Panc1 (cell line): ENCODE measurements at regions not wholly inside any gene's neighbourhood (a gene's known extent, or its start where the extent isn't known, plus 50 kb on each side); places are given as distances from the start of the nearest gene placed in this dataset.

Source experiments
- ATAC-seq: fragments of 200-7000 bp; cut with Tn5 transposase; 2 replicates; pipeline ENCODE4 v1.9.1; 2020; ENCODE audit warnings: mild to moderate bottlenecking, moderate library complexity
- BruUV-seq: library from RNA; stranded (reverse); fragments of 400-500 nt; replicated peaks from 2 replicates; lab custom pipeline; 2021; lab: Mats Ljungman, UMichigan
- CTCF ChIA-PET: fragments of 300-600 bp; sonication (Branson Sonifier 250); formaldehyde crosslinking; loops from one replicate; lab custom pipeline; 2022; ENCODE audit warnings: antibody characterized with exemption; lab: Charles Lee
- POLR2A ChIA-PET: fragments of 300-600 bp; sonication (Branson Sonifier 250); formaldehyde crosslinking; loops from one replicate; lab custom pipeline; 2022; ENCODE audit warnings: antibody characterized with exemption; lab: Charles Lee
- DNase-seq: peaks from one replicate; pipeline ENCODE4 v3.0.0-alpha.2; 2010; ENCODE audit warnings: low read depth, low spot score
- H3K27ac ChIP-seq: 2 replicates; pipeline ENCODE4 v1.5.1; 2011; ENCODE audit warnings: mild to moderate bottlenecking, low read length, inconsistent platforms
- H3K27me3 ChIP-seq: fragments of 200-500 bp; sonication (Bioruptor generic); 2 replicates; pipeline ENCODE4 v1.6.0; 2014; ENCODE audit warnings: low read length, inconsistent platforms; ENCODE audit not compliant: control insufficient read depth, insufficient read depth
- H3K36me3 ChIP-seq: fragments of 200-500 bp; sonication (Bioruptor generic); 2 replicates; pipeline ENCODE4 v1.5.1; 2014; ENCODE audit warnings: inconsistent platforms, mild to moderate bottlenecking, low read length, moderate library complexity; ENCODE audit not compliant: control insufficient read depth, insufficient read depth
- H3K4me1 ChIP-seq: 2 replicates; pipeline ENCODE4 v1.5.1; 2011; ENCODE audit warnings: inconsistent platforms, mild to moderate bottlenecking, low read length, moderate library complexity; ENCODE audit not compliant: control insufficient read depth, insufficient read depth
- H3K4me3 ChIP-seq, 2 experiments: 2 replicates each; pipeline ENCODE4 v1.5.1; 2011 to 2012; ENCODE audit warnings: low read depth in 2 of 2, low read length in 2 of 2, mild to moderate bottlenecking in 2 of 2, inconsistent platforms in 1 of 2, moderate library complexity in 1 of 2
- H3K9me3 ChIP-seq: fragments of 200-500 bp; sonication (Bioruptor generic); 2 replicates; pipeline ENCODE4 v1.5.1; 2014; ENCODE audit warnings: low read depth, mild to moderate bottlenecking, inconsistent platforms, low read length, moderate library complexity; ENCODE audit not compliant: control insufficient read depth, insufficient read depth
- POLR2AphosphoS5 ChIP-seq: IDR thresholded peaks from 2 replicates; pipeline ENCODE4 v1.6.1; 2012; ENCODE audit warnings: mild to moderate bottlenecking, low read depth, low read length, moderate library complexity
- SIN3A ChIP-seq: IDR thresholded peaks from 2 replicates; pipeline ENCODE4 v1.6.1; 2012; ENCODE audit warnings: low read depth, mild to moderate bottlenecking, low read length, moderate library complexity, borderline replicate concordance; ENCODE audit not compliant: insufficient read depth
- TCF7L2 ChIP-seq: IDR thresholded peaks from 2 replicates; pipeline ENCODE4 v1.6.1; 2011; ENCODE audit warnings: mild to moderate bottlenecking, low read depth, low read length, inconsistent platforms
- in situ Hi-C: cut with HindIII; loops from 2 replicates; pipeline ENCODE4 v1.10.0; 2016; ENCODE audit warnings: low sequenced_read_pairs, low pct_unique_long_range_greater_than_20kb
- intact Hi-C: fragments of 100-400 bp; cut with micrococcal nuclease; formaldehyde crosslinking; loops from one replicate; pipeline ENCODE4 v1.10.0; 2022; ENCODE audit not compliant: unreplicated experiment
- TF ChIP-seq, protein P1 (sequence below), 2 experiments: IDR thresholded peaks; 2 replicates each; pipeline ENCODE4 v1.6.1; 2011 to 2012; ENCODE audit warnings: low read depth in 2 of 2, control low read depth in 1 of 2, low read length in 1 of 2, mild to moderate bottlenecking in 1 of 2, moderate library complexity in 1 of 2; ENCODE audit not compliant: insufficient read depth in 1 of 2
- TF ChIP-seq, protein P2 (sequence below): fragments of 450-650 bp; IDR thresholded peaks from 2 replicates; pipeline ENCODE4 v1.5.1; 2017; ENCODE audit warnings: mild to moderate bottlenecking

DNA sequence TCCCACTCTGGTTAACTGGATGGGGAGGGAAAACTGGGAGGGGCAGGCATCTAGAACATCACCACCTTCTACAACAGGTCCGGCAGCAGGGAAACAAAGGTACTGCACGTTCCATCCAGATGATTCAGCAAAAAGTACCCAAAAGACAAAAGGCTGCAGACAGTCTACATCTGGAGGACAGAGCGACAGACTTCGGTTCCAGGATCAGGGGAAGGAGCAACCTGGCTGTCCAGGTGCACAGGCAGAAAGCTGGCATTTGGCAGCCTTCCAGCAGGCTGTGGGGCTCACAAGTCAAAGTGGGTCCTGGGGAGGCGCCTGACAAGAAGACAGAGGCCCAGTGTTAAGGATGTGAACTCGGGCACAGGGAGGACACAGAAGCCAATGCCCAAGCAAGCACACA lies 202.9 kb downstream of the SUCLA2 start:
- H3K9me3 ChIP-seq = no peaks in the 10 kb centered on the region
- intact Hi-C loops = no loop called here
- ATAC-seq = no peak

DNA sequence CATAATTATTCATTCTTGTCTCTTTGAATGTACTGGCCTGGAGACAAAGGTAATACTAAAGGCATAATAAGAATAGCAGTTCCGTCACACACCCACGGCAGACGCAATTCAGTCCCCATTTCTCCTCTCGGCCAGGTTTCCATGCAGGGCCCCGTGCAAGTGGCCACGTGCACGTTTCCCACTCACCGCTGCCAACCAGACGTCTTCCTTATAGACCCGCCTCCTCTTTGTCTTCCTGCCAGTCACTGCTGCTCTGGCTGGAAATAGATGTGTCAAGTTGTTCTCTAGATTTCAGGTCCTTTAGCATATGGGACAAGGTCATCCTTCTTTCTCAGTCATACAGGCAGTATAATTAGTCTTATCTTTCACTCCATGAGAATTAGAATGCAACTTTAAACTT lies 204.3 kb downstream of the SUCLA2 start:
- Histone ChIP-seq H3K36me3 (no peaks in the 10 kb centered on the region), H3K9me3 (no peaks in the 10 kb centered on the region), H3K27ac (no peak overlapping the region), H3K4me3 (no peak overlapping the region), H3K4me1 (no peaks in the 10 kb centered on the region), H3K27me3 (no peaks in the 10 kb centered on the region)
- CTCF ChIA-PET = no interaction called here
- intact Hi-C loops = no loop called here
- in situ Hi-C loops = no loop called here
- DNase-seq = no peak
- no TSS peak for BruUV-seq
- POLR2A ChIA-PET = no interaction called here
- ATAC-seq = no peak
- TF ChIP-seq TCF7L2 (no peak), SIN3A (no peak), POLR2AphosphoS5 (no peak)
- TF ChIP-seq, protein P1, sequence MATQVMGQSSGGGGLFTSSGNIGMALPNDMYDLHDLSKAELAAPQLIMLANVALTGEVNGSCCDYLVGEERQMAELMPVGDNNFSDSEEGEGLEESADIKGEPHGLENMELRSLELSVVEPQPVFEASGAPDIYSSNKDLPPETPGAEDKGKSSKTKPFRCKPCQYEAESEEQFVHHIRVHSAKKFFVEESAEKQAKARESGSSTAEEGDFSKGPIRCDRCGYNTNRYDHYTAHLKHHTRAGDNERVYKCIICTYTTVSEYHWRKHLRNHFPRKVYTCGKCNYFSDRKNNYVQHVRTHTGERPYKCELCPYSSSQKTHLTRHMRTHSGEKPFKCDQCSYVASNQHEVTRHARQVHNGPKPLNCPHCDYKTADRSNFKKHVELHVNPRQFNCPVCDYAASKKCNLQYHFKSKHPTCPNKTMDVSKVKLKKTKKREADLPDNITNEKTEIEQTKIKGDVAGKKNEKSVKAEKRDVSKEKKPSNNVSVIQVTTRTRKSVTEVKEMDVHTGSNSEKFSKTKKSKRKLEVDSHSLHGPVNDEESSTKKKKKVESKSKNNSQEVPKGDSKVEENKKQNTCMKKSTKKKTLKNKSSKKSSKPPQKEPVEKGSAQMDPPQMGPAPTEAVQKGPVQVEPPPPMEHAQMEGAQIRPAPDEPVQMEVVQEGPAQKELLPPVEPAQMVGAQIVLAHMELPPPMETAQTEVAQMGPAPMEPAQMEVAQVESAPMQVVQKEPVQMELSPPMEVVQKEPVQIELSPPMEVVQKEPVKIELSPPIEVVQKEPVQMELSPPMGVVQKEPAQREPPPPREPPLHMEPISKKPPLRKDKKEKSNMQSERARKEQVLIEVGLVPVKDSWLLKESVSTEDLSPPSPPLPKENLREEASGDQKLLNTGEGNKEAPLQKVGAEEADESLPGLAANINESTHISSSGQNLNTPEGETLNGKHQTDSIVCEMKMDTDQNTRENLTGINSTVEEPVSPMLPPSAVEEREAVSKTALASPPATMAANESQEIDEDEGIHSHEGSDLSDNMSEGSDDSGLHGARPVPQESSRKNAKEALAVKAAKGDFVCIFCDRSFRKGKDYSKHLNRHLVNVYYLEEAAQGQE (IDR thresholded peaks at IDR 0.05; ENCODE audit: insufficient read depth in 1 of 2, low read depth in 2 of 2, low read length in 1 of 2) = no peak
- TF ChIP-seq, protein P2, sequence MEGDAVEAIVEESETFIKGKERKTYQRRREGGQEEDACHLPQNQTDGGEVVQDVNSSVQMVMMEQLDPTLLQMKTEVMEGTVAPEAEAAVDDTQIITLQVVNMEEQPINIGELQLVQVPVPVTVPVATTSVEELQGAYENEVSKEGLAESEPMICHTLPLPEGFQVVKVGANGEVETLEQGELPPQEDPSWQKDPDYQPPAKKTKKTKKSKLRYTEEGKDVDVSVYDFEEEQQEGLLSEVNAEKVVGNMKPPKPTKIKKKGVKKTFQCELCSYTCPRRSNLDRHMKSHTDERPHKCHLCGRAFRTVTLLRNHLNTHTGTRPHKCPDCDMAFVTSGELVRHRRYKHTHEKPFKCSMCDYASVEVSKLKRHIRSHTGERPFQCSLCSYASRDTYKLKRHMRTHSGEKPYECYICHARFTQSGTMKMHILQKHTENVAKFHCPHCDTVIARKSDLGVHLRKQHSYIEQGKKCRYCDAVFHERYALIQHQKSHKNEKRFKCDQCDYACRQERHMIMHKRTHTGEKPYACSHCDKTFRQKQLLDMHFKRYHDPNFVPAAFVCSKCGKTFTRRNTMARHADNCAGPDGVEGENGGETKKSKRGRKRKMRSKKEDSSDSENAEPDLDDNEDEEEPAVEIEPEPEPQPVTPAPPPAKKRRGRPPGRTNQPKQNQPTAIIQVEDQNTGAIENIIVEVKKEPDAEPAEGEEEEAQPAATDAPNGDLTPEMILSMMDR = no peak

More for the DNA sequence above, 202.9 kb downstream of the SUCLA2 start:
- H3K4me3 ChIP-seq = no peak overlapping the region
- TF ChIP-seq POLR2AphosphoS5 = no peak
- no peak for TF ChIP-seq SIN3A
- no peak for TF ChIP-seq TCF7L2
- TF ChIP-seq, protein P2 = no peak
- TF ChIP-seq, protein P1 (IDR thresholded peaks at IDR 0.05; ENCODE audit: insufficient read depth in 1 of 2, low read depth in 2 of 2, low read length in 1 of 2) = no peak
- CTCF ChIA-PET = interaction anchor here (0.8 kb wide), 1 partner anchor 1395 kb away, joined by 3 read pairs; no protein-coding TSS in a partner anchor
- no peaks in the 10 kb centered on the region for H3K4me1 ChIP-seq
- POLR2A ChIA-PET = no interaction called here
- BruUV-seq = no TSS peak
- no peak for DNase-seq
- H3K27ac ChIP-seq = no peak overlapping the region
- H3K36me3 ChIP-seq = no peaks in the 10 kb centered on the region
- H3K27me3 ChIP-seq = no peaks in the 10 kb centered on the region
- in situ Hi-C loops = no loop called here
